Stimulated activated CD8-positive, alpha-beta memory T cell treated with anti-CD3 and anti-CD28 coated beads, Interleukin-7, amount 100 ng/mL, for 24 hours (primary cell): ENCODE measurements at regions not wholly inside any gene's neighbourhood (a gene's known extent, or its start where the extent isn't known, plus 50 kb on each side); places are given as distances from the start of the nearest gene placed in this dataset.

Experiments
- DNase-seq: peaks from one replicate; pipeline ENCODE4 v3.0.0-alpha.2; 2020; ENCODE audit warnings: low read depth

DNA sequence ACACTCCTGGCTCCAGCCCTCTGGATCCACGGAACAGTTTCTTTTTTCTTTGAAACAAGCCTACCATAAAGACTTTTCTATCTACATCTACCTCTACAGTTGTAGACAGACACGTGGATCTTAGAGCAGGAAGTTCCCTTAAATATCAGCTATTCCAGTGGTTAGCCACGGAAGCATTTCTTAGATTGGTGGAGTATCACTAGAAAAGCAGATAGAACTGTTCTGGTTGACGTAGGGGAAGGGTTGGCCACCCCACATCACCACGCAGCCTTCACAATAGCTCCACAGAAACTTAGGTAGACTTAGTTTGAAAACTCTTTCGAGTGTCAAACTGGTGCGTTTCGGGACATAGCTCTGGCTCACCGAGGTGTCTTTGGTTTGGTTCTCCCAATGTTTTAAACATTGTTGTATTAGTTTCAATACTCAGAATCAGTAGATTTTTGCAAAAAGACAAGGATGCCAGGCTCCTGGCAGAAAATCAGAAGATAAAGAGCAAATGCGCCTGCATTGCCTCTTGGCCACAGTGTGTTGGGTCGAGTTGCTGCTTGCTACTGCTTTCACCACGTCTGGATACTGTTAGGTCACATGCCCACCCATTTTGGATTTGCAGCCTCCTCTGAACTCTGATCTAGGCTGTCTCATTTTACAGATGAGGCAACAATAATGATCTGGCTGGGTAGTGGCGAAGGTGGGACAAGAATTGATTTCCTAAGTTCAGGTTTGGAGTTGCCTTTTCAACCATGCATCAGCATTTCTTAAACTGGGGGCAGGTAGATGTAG is 71.5 kb upstream of the DTNBP1 start:
- no peak for DNase-seq

DNA sequence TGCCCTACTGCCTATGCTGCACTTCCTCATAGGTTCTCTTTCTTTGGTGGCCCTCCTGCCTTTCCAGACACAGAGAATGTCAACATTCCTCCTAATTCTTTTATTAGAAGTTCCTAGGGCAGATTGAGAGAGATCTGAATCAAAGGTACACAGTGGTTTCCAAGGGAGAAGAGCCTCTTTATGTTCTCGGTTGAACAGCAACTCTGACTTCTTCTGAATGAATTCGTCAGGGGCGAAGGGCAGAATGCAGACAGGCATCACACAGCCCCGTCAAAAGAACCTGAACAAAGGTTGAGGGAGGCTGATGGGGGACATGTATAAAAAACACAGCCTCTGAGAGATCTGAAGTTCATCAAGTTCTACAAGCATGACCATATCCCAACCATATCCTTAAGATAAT is 68.1 kb upstream of the DTNBP1 start:
- no peak for DNase-seq

DNA sequence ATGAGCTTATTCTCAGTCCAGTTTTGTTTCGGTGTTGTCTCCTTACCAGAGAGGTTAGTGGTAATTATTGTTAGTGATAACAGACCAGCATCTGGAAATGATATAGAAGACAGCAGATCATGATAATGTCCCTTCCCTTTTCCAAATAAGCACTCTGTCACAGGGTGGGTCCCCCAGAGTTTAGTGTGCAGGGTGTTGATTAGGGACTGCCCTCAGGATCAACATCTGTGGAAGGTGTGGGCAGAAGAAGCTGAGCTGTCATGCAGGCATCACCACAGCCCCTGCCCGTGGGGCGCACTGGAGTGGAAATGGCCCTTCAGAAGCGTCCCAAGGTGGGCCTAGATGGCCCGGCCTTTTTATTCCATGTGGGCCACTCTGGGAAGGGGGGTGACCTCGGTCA is 67.6 kb upstream of the DTNBP1 start:
- no peak for DNase-seq

DNA sequence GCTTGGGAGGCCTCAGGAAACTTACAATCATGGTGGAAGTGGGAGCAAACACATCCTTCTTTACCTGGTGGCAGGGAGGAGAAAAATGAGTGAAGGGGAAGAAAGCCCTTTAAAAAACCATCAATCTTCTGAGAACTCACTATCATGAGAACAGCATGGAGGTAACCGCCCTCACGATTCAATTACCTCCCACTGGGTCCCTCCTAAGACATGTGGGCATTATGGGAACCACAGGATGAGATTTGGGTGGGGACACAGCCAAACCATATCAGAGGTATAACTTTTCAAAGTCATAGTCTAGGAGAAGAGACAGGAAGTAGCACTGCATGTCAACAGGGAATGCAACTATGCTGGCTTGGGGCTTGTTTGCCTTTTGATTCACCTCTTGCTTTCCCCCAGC is 59.9 kb upstream of the DTNBP1 start:
- DNase-seq, result no peak

DNA sequence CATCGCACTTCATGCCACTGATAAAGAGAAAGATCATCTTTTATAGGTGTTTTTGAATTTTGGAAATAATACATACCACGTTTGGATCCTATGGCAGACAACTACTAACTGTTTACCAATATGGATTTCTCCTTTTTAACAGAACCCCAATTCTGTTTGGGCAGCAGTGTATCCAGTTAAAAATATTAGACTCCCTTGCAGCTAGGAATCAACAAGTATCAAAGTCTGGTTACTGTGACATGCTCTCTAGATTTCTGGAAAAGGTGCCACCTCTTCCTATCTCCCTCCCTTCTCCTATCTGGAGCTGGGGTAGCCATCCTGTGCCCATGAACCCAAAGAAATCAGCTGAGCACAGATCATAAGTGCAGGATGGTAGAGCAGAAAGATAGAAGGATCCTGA is 54.1 kb upstream of the DTNBP1 start:
- no peak for DNase-seq

DNA sequence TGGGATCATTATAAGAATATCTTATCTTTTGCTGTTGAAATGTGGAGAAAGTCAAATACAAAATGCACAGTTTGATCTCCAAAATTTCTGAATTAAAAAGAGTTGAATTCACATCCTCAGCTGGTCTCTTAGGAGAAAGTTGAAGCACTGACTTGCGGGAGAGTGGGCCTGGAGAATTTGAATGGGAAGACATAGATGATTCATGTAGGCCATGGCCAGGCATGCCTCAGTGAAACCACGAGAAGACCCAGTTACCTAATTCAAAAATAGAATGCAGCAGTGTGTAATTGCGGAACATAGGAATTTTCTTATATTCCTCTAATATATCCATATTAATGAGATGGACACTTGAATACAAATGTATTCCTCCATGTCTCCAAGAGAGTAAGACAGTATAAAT is 53.0 kb upstream of the DTNBP1 start:
- no peak for DNase-seq

DNA sequence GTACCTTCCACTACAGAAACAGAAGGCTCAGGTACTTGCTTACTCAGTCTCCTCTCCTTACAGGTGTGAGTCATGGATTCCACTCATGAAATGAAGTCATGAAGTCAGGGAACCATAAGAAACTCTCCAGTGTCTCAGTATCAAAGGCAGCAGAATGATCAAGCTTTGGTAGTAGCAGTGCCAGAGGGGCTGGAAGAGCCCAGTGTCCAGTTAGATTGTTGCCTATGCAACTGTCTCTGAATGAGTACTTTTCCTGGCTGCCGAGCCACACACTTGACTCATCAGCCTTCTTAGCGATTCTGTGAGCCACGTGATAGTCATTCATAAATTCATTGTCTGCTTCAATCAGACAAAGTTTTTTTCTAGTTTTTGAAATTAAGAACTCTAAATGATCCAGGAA is 52.2 kb upstream of the DTNBP1 start:
- no peak for DNase-seq

DNA sequence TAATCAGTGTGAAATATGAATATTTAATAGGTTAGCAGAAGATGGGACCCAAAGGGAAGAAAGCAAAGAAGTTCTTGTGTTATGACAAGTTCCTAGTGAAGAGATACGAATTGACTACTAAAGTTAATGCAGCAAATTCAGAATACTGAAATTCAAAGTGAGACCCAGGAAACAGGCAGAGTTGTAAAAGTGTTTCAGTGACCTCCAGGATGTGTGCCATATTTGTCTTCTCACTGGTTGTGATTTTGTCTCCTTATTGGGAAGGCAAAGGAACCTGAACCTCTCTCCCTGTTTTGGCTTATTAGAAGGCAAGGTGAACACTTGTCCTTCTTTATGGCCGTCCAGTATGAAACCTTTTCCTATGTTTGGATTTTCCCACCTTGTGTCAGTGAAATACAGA is 51.8 kb upstream of the DTNBP1 start:
- no peak for DNase-seq

DNA sequence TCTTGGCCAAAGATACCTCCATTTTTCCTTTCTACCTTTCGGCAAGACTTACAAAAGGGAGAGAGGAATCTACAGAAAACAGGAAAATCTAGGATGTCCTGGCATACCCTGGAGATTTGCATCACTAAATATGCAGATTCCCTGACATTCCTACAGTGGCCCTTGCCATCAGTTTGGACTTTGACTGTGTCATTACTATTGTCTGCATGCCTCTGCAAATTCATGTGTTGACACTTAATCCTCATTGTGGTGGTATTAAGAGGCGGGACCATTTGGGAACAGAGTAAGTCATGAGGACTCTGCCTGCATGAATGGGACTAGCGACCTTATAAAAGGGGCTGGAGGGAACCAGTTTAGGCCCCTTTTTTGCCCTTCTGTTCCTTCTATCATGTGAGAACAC is 50.5 kb upstream of the DTNBP1 start:
- no peak for DNase-seq

DNA sequence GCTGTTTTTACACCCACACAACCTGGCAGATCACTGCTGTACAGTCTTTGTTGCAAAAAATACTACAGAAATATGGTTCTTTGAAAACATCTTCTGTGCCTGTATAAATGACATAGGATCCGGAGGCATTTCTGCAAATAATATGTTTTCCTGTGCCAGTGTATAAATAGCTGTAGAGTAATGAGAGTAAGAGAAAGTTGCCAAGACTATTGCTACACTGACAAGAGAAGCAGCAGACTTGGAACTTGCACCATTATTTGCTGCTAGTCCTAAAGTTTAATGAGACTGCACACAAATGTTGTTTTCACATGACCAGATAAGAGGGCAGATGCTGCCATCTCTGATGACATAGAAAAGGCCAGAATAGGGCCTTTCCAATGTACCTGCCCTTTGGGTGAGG is 50.0 kb upstream of the DTNBP1 start:
- DNase-seq, result no peak
